Mesothelial cell of epicardium (in vitro differentiated cells): ENCODE measurements at regions not wholly inside any gene's neighbourhood (a gene's known extent, or its start where the extent isn't known, plus 50 kb on each side); places are given as distances from the start of the nearest gene placed in this dataset.

Source experiments
- DNase-seq, 2 experiments: peaks; one replicate each; pipeline ENCODE4 v3.0.0; 2021; ENCODE audit warnings: low spot score in 2 of 2; ENCODE audit not compliant: unreplicated experiment in 2 of 2
- H3K27ac Mint-ChIP-seq: 2 replicates; pipeline ENCODE4 v1.8.0; 2021; ENCODE audit warnings: mixed read lengths
- H3K27me3 Mint-ChIP-seq: 2 replicates; pipeline ENCODE4 v1.8.0; 2021; ENCODE audit warnings: low read depth, mixed read lengths
- H3K36me3 Mint-ChIP-seq: 2 replicates; pipeline ENCODE4 v1.8.0; 2021; ENCODE audit warnings: mixed read lengths
- H3K4me1 Mint-ChIP-seq: 2 replicates; pipeline ENCODE4 v1.8.0; 2021; ENCODE audit warnings: mixed read lengths
- H3K4me3 Mint-ChIP-seq: 2 replicates; pipeline ENCODE4 v1.8.0; 2021; ENCODE audit warnings: mild to moderate bottlenecking, moderate library complexity, mixed read lengths
- H3K9me3 Mint-ChIP-seq: 2 replicates; pipeline ENCODE4 v1.8.0; 2021; ENCODE audit warnings: mixed read lengths
- TF ChIP-seq, protein P1 (sequence below): fragments of 200-600 bp; sonication (generic); IDR thresholded peaks from one replicate; pipeline ENCODE4 v1.5.0; 2021; ENCODE audit warnings: antibody characterized with exemption; ENCODE audit not compliant: unreplicated experiment

- Mint-ChIP-seq H3K36me3 (no peaks in the 10 kb centered on the region), H3K27ac (no peak overlapping the region)
Observed at GRCh38 chr5:105947461-105947860, 1723.3 kb downstream of the EFNA5 start.

DNA sequence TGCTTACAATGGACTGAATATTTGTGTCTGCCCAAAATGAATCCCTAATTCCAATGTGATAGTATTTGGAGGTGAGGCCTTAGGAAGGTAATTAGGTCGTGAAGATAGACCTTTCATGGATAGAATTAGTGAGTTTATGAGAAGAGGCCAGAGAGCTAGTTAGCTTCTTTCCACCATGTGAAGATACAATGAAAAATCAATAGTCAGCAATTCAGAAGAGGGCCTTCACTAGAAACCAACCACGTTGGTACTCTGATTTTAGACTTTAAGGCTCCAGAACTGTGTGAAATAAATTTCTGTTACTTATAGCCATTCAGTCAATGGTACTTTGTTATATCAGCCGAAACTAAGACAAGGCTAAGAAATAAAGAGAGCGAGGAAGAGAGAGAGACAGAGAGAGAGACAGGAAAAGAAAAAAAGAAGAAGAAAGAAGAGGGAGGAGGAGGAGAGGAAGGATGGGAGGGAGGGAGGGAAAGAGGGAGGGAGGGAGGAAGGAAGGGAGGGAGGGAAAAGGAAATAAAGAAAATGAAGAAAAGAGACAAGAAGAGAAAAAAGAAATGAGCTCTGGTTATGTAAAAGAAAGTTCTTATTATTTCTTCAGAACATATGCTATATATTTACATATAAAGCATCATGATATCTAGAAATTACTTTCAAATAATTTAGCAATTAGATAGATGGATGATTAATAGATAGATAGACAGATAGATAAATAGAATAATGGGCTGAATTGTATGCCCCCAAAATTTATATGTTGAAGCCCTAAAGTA lies 1725.3 kb downstream of the EFNA5 start:
- Mint-ChIP-seq H3K9me3 (peaks cover 4% of the 10 kb centered on the region), H3K4me3 (no peak overlapping the region), H3K27ac (no peak overlapping the region), H3K4me1 (no peaks in the 10 kb centered on the region), H3K36me3 (no peaks in the 10 kb centered on the region), H3K27me3 (no peaks in the 10 kb centered on the region)
- no peak for DNase-seq
- TF ChIP-seq, protein P1, sequence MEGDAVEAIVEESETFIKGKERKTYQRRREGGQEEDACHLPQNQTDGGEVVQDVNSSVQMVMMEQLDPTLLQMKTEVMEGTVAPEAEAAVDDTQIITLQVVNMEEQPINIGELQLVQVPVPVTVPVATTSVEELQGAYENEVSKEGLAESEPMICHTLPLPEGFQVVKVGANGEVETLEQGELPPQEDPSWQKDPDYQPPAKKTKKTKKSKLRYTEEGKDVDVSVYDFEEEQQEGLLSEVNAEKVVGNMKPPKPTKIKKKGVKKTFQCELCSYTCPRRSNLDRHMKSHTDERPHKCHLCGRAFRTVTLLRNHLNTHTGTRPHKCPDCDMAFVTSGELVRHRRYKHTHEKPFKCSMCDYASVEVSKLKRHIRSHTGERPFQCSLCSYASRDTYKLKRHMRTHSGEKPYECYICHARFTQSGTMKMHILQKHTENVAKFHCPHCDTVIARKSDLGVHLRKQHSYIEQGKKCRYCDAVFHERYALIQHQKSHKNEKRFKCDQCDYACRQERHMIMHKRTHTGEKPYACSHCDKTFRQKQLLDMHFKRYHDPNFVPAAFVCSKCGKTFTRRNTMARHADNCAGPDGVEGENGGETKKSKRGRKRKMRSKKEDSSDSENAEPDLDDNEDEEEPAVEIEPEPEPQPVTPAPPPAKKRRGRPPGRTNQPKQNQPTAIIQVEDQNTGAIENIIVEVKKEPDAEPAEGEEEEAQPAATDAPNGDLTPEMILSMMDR = no peak

More at GRCh38 chr5:105947461-105947860, 1723.3 kb downstream of the EFNA5 start:
- DNase-seq = no peak
- H3K4me3 Mint-ChIP-seq = no peak overlapping the region
- H3K4me1 Mint-ChIP-seq = peaks cover 7% of the 10 kb centered on the region
- no peaks in the 10 kb centered on the region for H3K27me3 Mint-ChIP-seq
- TF ChIP-seq, protein P1 = no peak
- peaks cover 4% of the 10 kb centered on the region for H3K9me3 Mint-ChIP-seq

GRCh38 chr5:105940181-105940580 lies 1730.6 kb downstream of the EFNA5 start:
- DNase-seq = no peak
- H3K4me3 Mint-ChIP-seq = no peak overlapping the region
- peaks cover 13% of the 10 kb centered on the region for H3K36me3 Mint-ChIP-seq
- TF ChIP-seq, protein P1 = no peak
- H3K4me1 Mint-ChIP-seq = no peaks in the 10 kb centered on the region
- no peak overlapping the region for H3K27ac Mint-ChIP-seq
- H3K9me3 Mint-ChIP-seq = peaks cover 25% of the 10 kb centered on the region
- H3K27me3 Mint-ChIP-seq = no peaks in the 10 kb centered on the region

DNA sequence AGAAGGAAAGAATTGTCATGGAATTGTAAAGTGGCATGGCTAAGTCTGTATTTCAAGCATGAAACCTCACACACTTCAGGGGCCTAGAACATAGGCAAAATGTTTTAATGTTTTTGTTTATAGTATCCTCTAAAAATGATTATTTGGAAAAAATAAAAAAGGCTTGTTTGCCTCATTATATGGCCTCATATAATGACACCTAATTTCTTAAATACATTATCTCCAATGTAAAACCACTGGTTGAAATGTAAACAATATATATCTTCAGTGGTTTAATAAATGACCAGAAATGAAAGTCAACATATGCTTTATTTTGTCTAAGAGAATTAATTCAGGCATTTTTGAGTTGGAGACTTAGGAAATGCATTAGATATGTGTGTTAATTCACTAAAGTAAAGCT lies 1736.6 kb downstream of the EFNA5 start:
- DNase-seq = no peak
- Mint-ChIP-seq H3K27ac (no peak overlapping the region), H3K27me3 (no peaks in the 10 kb centered on the region), H3K36me3 (peaks cover 13% of the 10 kb centered on the region), H3K9me3 (peaks cover 29% of the 10 kb centered on the region), H3K4me1 (peaks cover 6% of the 10 kb centered on the region), H3K4me3 (no peak overlapping the region)
- TF ChIP-seq, protein P1 = no peak

DNA sequence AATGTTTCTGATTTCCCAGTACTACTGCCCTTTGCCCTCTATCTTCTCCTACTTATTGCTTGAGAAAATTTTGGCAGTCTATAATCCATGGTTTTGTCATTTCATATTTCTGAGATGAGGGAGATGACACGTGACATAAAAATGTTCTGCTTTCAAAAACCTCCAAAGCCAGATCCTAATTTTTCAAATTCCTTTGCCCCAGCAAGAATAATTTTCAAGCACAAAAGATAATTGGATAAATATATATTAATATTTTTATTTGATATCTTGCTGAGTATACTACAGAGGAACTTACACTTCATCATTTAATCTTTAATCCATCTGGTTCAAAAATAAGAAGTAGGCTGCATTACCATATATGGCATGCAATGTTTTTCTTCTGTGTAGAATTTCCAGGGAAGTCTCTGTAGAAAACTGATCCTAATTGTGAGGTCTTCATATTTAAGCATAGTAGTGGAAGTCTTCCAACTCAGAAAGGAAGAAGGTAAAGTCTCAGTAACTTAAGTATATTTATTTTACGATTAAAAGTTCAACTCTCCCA lies 1738.8 kb downstream of the EFNA5 start:
- Mint-ChIP-seq H3K27me3 (no peaks in the 10 kb centered on the region), H3K4me1 (peaks cover 12% of the 10 kb centered on the region), H3K4me3 (no peak overlapping the region), H3K27ac (peak overlapping the region; percentile 71), H3K36me3 (no peaks in the 10 kb centered on the region), H3K9me3 (peaks cover 15% of the 10 kb centered on the region)
- TF ChIP-seq, protein P1 = no peak
- DNase-seq = no peak
